Right renal pelvis (tissue), 4 donors: ENCODE measurements at regions not wholly inside any gene's neighbourhood (a gene's known extent, or its start where the extent isn't known, plus 50 kb on each side); places are given as distances from the start of the nearest gene placed in this dataset.

Source experiments
- DNase-seq, 4 donors: peaks; one replicate each; pipeline ENCODE4 v3.0.0-alpha.2; 2013; ENCODE audit warnings: low read depth in 4 of 4, low spot score in 3 of 4, missing footprints in 1 of 4

GRCh38 chr12:24608108-24608507 is 340.8 kb downstream of the BCAT1 start:
- no peak for DNase-seq

GRCh38 chr12:24605916-24606315 is 343.0 kb downstream of the BCAT1 start:
- no peak for DNase-seq

GRCh38 chr12:24605466-24605865 is 343.4 kb downstream of the BCAT1 start:
- no peak for DNase-seq

- DNase-seq = no peak
Measured at GRCh38 chr12:24603371-24603770, 345.5 kb downstream of the BCAT1 start.

GRCh38 chr12:24600996-24601395 is 347.9 kb downstream of the BCAT1 start:
- no peak for DNase-seq

DNA sequence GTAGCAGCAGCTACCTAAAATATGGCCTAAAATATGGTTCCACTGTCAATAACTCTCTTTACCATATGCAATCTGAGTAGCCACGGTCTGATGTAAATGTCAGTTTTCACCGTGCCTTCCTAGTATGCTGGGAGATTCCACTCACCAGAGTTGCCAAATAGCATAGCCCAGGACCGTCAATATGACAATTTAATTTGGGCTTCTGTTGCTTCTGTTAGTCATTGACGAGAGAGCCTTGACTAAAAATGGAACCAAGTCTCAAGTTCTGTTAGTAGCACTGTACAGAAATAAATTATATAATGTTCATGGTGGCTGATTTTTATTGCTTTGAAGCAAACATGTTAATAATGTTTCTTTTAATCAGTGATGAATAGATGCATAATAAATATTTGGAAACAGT is 348.4 kb downstream of the BCAT1 start:
- DNase-seq = no peak

DNA sequence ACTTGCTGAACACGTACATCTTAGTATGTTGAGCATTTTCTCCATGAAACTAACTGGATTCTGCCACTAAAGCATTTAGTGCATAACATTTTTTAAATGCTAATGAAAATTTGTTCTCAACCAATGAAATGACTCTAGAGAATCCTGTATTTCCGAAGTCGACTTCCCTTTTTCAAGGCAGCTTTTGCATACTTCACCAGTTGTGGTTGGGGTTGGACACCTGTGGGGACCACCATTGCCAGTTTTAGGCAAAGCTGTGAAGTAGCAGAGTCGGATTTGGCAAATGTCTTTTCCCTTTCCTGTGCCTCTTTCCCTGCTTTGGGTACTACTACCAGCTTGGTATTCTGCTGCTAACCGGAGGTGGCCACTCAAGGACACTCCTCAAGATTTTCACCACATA is 349.2 kb downstream of the BCAT1 start:
- no peak for DNase-seq

- no peak for DNase-seq
Measured at GRCh38 chr12:24597580-24597979, 351.3 kb downstream of the BCAT1 start.

DNA sequence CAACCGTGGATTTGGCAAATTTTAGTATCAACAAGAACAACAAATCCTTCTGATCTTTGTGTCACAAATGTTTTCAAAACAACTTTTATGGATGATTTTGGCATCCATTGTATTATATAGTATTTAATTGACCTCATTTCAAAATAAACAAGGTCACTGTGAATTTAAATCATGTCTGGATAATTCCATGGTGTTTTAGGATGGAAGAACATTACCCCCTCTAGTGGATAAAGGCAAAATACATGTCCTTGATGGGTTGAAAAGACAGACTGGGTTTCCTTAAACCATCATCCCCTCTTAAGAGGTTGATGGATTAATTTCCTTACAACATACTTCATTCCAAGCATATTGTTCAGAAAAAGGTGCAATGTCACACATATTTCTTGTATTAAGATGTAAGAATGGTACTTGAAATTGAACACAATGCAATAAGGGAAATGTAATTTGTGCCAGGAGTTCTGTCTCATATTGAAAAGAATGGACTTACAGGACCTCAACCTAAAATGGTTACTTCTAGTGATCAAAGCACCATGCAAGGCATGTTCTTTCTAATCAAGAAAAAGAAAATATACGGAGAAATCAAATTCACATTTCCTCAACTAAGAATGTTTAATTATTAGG is 352.0 kb downstream of the BCAT1 start:
- peak in 1 of 4 donors; percentile 19 for DNase-seq

GRCh38 chr12:24595652-24596235 is 353.2 kb downstream of the BCAT1 start:
- no peak for DNase-seq

GRCh38 chr12:24591715-24592440 is 357.0 kb downstream of the BCAT1 start:
- DNase-seq = peak in 1 of 4 donors; percentile 13

- DNase-seq = no peak
Measured at GRCh38 chr12:24591079-24591626, 357.7 kb downstream of the BCAT1 start.

DNA sequence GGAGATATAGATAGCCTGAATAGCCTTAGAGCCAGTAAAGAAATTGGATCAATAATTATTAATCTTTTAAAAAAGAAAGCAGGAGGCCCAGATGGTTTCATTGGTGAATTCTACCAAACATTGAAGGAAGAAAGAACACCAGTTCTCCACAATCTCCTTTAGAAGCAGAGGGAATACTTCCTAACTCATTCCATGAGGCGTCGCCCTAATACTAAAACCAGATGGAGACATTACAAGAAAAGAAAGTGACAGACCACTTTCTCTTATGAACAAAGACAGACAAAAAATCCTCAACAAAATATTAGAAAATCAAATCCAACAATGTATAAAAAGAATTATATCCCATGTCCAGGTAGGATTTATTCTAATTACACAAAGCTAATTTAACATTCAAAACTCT is 362.6 kb downstream of the BCAT1 start:
- no peak for DNase-seq

- no peak for DNase-seq
Measured at GRCh38 chr12:24584032-24584675, 364.7 kb downstream of the BCAT1 start.

DNA sequence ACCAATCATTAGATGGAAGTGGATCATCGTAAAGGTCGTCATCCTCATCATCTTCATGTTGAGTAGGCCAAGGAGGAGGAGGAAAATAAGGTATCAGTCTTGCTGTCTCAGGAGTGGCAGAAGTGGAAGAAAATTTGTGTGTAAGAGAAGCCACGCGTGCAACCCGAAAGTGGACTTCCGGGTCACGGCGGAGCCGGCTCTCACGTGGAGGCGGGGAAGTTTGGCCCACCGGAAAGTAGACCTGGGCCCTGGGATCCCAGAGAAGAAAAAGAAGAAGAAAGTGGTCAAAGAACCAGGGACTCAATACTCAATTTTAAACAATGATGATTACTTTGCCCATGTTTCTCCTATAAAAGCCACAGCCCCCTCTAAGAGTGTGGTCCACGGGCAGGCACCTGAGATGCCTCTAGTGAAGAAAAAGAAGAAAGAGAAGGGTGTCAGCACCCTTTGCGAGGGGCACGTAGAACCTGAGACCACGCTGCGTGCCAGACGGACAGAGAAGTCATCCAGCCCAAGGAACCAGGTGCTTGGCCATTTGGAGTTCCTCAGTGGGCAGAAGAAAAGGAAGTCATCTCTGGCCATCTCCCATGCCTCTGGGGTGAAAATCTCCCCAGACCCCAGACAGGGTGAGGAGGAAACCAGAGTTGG is 365.8 kb downstream of the BCAT1 start:
- no peak for DNase-seq

GRCh38 chr12:24574538-24574937 is 374.4 kb downstream of the BCAT1 start:
- no peak for DNase-seq

DNA sequence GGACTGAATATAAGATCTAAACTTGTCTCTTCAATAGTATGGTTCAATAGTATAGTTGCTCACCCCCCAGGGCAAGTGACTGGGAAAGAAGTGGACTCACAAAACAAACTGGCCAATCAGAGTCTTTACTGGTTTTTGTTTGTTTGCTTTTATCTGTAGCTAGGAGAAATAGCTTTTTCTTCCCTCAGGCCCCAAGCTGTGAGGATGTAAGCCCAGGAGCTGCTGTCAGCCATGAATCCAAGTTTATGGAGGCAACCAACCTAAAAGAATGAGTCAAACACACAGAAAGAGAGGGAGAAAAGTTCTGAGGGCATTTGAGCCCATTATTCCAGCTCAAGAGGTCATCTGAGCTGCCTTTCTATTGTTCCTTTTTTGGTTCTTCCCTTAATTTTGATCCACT is 375.3 kb downstream of the BCAT1 start:
- no peak for DNase-seq

- no peak for DNase-seq
Measured at GRCh38 chr12:24565300-24565699, 383.6 kb downstream of the BCAT1 start.

GRCh38 chr12:24562771-24563431 is 386.0 kb downstream of the BCAT1 start:
- DNase-seq = peak in 3 of 4 donors; percentile 38 to 51 (median 43)
